Lower lobe of right lung (tissue), 2 donors: ENCODE measurements at regions not wholly inside any gene's neighbourhood (a gene's known extent, or its start where the extent isn't known, plus 50 kb on each side); places are given as distances from the start of the nearest gene placed in this dataset.

Experiments
- ATAC-seq, 2 donors: fragments of 200-7000 bp; cut with Tn5 transposase; one replicate each; pipeline ENCODE4 v1.9.1; 2020 to 2022; ENCODE audit warnings: mild to moderate bottlenecking in 2 of 2, moderate library complexity in 2 of 2
- DNase-seq: peaks from one replicate; pipeline ENCODE4 v3.0.0-alpha.2; 2020
- H3K27ac ChIP-seq: fragments of 200-600 bp; one replicate; pipeline ENCODE4 v1.8.0; 2022
- H3K27me3 ChIP-seq: fragments of 200-600 bp; one replicate; pipeline ENCODE4 v1.8.0; 2022; ENCODE audit warnings: low read depth
- H3K36me3 ChIP-seq: fragments of 200-600 bp; one replicate; pipeline ENCODE4 v1.8.0; 2022; ENCODE audit warnings: mild to moderate bottlenecking
- H3K4me1 ChIP-seq: fragments of 200-600 bp; one replicate; pipeline ENCODE4 v1.8.0; 2022
- H3K4me3 ChIP-seq: fragments of 200-600 bp; one replicate; pipeline ENCODE4 v1.8.0; 2022; ENCODE audit warnings: mild to moderate bottlenecking
- H3K9me3 ChIP-seq: fragments of 200-600 bp; one replicate; pipeline ENCODE4 v1.8.0; 2022
- CTCF ChIP-seq: fragments of 200-600 bp; IDR thresholded peaks from one replicate; pipeline ENCODE4 v1.8.0; 2022; ENCODE audit warnings: antibody characterized with exemption, mild to moderate bottlenecking
- intact Hi-C: fragments of 100-400 bp; cut with DNase I; formaldehyde crosslinking; loops from one replicate; pipeline ENCODE4 v1.11.0; 2022
- donor health status: DM: no; HTN: yes; CAD: no; lungs with severe emphysema.

- no peak for ATAC-seq
- no peak for TF ChIP-seq CTCF
- intact Hi-C loops = no loop called here
- Histone ChIP-seq H3K4me3 (no peak overlapping the region), H3K27me3 (peaks cover 4% of the 10 kb centered on the region), H3K4me1 (no peaks in the 10 kb centered on the region), H3K27ac (no peak overlapping the region), H3K36me3 (no peaks in the 10 kb centered on the region), H3K9me3 (peaks cover 10% of the 10 kb centered on the region)
- no peak for DNase-seq
Observed at GRCh38 chr17:5794881-5795506, 210.7 kb upstream of the NLRP1 start.

DNA sequence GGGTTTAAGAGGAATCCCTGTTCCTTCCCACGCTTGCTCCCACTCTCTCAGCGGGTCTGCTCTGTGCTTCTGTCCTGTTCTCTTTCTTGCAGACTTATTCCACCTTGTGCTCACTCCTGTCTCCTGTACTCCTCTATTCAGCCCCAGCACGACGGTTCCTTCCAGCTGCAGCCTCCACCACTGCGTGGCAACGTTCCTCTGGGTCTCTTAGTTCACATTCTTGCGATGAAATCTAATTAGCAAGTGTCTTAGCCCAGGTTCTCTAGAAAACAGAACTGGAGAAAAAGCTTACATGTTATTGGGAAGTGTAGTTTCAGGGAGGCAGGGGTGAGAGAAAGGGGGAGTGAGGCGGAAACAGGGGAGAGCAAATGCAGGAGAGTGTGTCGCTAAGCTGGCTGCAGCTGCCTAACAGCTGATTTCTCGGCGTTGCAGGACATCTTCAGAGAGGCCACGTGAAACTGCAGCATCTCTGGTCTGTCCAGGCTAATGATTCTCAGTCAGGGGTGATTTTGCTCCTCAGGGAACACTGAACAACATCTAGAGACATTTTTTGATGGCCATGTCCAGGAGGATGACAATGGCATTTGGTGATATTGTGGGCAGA lies 213.2 kb upstream of the NLRP1 start:
- ATAC-seq = no peak
- intact Hi-C loops = no loop called here

GRCh38 chr17:5798094-5798493 lies 213.8 kb upstream of the NLRP1 start:
- intact Hi-C loops = no loop called here
- peaks cover 4% of the 10 kb centered on the region for H3K27me3 ChIP-seq
- H3K4me1 ChIP-seq = no peaks in the 10 kb centered on the region
- no peak overlapping the region for H3K27ac ChIP-seq
- ATAC-seq = no peak
- no peaks in the 10 kb centered on the region for H3K9me3 ChIP-seq
- DNase-seq = no peak
- no peak for TF ChIP-seq CTCF
- no peak overlapping the region for H3K4me3 ChIP-seq
- H3K36me3 ChIP-seq = no peaks in the 10 kb centered on the region

More for the DNA sequence above, 213.2 kb upstream of the NLRP1 start:
- H3K4me3 ChIP-seq = no peak overlapping the region
- no peak for DNase-seq
- peaks cover 5% of the 10 kb centered on the region for H3K9me3 ChIP-seq
- TF ChIP-seq CTCF = no peak
- H3K27ac ChIP-seq = no peak overlapping the region
- no peaks in the 10 kb centered on the region for H3K4me1 ChIP-seq
- H3K27me3 ChIP-seq = peaks cover 4% of the 10 kb centered on the region
- no peaks in the 10 kb centered on the region for H3K36me3 ChIP-seq

- no peak overlapping the region for H3K27ac ChIP-seq
- no peaks in the 10 kb centered on the region for H3K9me3 ChIP-seq
- TF ChIP-seq CTCF = no peak
- no peaks in the 10 kb centered on the region for H3K4me1 ChIP-seq
- no peaks in the 10 kb centered on the region for H3K36me3 ChIP-seq
- ATAC-seq (no peak), DNase-seq (no peak)
- no peak overlapping the region for H3K4me3 ChIP-seq
- intact Hi-C loops = no loop called here
- peaks cover 4% of the 10 kb centered on the region for H3K27me3 ChIP-seq
Observed at GRCh38 chr17:5800131-5800530, 215.8 kb upstream of the NLRP1 start.

GRCh38 chr17:5800646-5801045 lies 216.3 kb upstream of the NLRP1 start:
- no peaks in the 10 kb centered on the region for H3K4me1 ChIP-seq
- TF ChIP-seq CTCF = no peak
- intact Hi-C loops = no loop called here
- no peak for DNase-seq
- no peak overlapping the region for H3K4me3 ChIP-seq
- H3K27me3 ChIP-seq = peaks cover 4% of the 10 kb centered on the region
- no peak for ATAC-seq
- H3K36me3 ChIP-seq = no peaks in the 10 kb centered on the region
- H3K27ac ChIP-seq = no peak overlapping the region
- H3K9me3 ChIP-seq = no peaks in the 10 kb centered on the region
